Fibroblast of lung (primary cell): ENCODE measurements at regions not wholly inside any gene's neighbourhood (a gene's known extent, or its start where the extent isn't known, plus 50 kb on each side); places are given as distances from the start of the nearest gene placed in this dataset.
"Not testable (repeated sequence)": the region's sequence is repeated elsewhere in the genome, so short reads cannot be mapped to it uniquely, and the experiment has no call there.

Source experiments
- CTCF ChIP-seq, 2 donors: IDR thresholded peaks in 1 of 2; conservative IDR thresholded peaks in 1 of 2; 1 replicate in 1 of 2; 2 replicates in 1 of 2; pipeline ENCODE4 v1.5.1; 2011 to 2012; ENCODE audit warnings: low read length in 2 of 2, control low read depth in 1 of 2, inconsistent platforms in 1 of 2, low read depth in 1 of 2, mild to moderate bottlenecking in 1 of 2
- EZH2 ChIP-seq: IDR thresholded peaks from 2 replicates; pipeline ENCODE4 v1.5.1; 2012; ENCODE audit warnings: low read length, control low read depth, mild to moderate bottlenecking; ENCODE audit errors: missing control alignments

GRCh38 chr12:83499894-83500293 lies 813.2 kb downstream of the TMTC2 start:
- not testable (repeated sequence) for TF ChIP-seq CTCF (conservative IDR thresholded peaks at IDR 0.05 in 1 of 2, IDR thresholded peaks at IDR 0.05 in 1 of 2; ENCODE audit: low read depth in 1 of 2, low read length in 2 of 2); EZH2
